NCI-H82 treated with DMSO at 0.1 percent for 48 hours (cell line): ENCODE measurements at regions not wholly inside any gene's neighbourhood (a gene's known extent, or its start where the extent isn't known, plus 50 kb on each side); places are given as distances from the start of the nearest gene placed in this dataset.

Experiments used
- DNase-seq: peaks from one replicate; lab custom pipeline; 2025; ENCODE audit not compliant: unreplicated experiment; lab: John Stamatoyannopoulos, UW

DNA sequence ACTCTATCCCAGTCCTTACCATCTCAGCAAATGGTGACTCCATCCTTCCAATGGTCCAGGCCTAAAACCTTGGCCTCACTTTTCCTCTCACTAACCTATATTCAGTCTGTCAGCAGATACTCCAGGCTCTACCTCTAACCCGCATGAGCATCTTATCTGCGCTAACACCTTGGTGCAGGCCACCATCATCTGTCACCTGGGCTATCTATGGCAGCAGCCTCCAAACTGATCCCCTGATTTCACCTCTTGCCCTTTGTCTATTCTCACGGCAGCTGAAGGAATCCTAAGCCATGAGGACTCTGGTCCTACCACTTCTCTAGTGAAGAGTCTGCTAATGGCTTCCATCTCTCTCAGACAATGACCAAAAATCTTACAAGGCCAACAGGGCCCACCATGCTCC is 57.9 kb upstream of the CCL1 start:
- DNase-seq, result no peak

DNA sequence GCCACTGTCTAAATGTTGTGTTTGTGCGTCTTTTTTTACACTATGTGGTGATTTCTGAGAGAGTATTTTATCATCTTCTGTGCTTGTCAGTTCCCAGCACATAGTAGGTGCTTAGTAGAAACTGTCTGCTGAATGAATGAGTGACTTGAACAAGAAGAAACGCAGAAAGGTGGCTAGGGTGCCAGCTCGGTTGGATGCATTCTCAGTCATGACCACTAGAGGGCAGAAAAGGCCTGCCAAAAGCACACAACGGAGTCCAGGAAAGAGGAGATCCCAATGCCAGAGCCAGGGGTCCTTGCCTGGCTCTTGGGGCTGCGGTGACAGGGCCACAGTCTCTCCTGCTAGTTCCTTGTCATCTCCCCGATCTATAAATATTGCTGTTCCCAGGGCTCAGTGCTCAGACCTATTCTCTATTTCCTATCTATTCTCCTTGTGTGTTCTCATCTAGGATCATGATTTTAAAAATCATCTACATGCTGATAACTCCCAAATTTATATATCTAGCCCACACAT is 57.3 kb upstream of the CCL1 start:
- peak; percentile 60 for DNase-seq

DNA sequence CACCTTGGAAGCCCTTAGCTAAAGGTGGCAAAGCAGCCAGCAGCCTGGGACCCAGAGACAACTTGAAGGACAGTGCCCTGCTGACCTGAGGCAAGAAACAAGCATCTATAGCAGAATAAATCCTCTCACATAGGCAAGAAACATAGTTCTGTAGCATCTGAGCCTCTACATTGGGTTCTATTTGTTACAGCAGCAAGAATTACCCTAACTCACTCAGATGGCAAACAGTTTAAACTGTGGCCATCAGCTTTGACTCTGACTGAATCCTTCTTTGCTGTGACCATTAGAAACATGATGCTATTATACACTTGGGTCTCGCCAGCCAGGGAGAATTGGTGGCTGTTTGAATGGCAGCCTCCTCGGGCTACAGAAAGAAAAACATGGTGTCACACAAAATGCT is 53.1 kb upstream of the CCL1 start:
- DNase-seq, result no peak

DNA sequence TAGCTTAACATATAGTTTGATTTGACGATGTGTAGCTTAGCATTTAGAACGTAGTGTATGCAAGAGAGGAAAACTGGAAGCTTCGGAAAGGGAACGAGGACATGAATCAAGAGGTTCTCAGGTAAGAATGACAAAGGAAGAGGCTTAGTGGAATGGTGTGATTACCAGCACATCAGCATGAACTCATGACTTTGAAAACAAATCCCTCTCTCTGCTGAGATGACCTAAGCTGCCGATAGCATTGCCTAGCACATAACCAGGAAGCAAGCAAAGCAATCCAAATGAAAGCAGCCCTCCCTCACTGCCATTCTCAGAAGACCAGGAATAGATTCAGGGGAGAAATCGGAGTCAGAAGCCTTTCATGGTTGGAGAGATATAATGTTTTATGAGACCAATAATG is 51.3 kb upstream of the CCL1 start:
- no peak for DNase-seq

DNA sequence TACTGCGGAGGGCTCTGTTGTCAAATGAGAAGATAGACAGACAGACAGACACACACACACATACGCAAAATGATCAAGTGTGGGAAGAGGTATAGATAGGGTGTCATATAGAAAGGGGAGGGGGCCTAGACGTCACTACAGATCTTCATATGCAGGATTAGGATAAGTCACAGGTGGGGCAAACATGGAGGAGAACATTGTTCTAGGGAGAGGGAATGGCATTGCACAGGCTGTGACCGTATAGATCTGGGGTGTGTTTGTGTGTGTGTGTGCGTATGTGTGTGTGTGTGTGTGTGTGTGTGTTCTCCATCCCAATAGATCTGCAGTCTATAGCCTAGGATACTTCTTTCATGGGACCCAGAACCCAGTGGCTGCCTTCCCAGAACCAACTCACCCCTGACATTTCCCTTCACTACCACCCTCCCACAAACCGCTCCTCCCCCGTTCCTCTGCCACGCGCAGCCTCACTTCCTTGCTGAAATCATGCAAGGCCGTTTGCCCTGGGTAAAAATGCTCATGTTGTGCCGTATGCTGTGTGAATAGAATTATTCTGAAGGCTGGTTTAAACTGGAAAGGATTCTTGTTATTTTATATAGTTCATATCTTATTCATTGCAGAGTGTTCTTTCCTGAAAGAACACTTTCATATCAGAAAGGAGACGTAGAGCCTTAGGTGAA is 50.5 kb upstream of the CCL1 start:
- no peak for DNase-seq

DNA sequence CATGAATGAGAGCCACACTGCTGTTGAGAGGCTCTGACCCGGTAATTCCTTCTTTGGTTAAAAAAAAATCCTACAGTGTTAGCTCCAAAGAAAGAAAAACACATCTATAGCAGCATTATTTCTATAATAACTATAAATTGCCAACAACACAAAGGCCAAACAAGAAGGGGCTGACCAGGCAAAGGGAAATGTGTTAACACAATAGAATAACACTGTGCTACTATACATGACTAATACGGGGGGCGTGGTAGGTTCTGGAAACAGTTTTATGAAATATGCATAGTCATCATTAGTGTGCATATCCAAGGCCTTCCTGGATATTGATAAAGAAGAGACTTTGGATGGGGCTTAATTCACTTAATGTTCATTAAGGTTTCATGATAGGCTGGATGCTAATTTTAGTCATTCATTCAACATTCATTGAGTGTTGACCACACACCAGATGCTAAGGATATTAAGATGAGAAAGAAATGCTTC is 50.0 kb upstream of the CCL1 start:
- DNase-seq, result no peak
